GM18909 (cell line): ENCODE measurements at regions not wholly inside any gene's neighbourhood (a gene's known extent, or its start where the extent isn't known, plus 50 kb on each side); places are given as distances from the start of the nearest gene placed in this dataset.

ENCODE experiments used
- ATAC-seq: cut with Tn5 transposase; IDR thresholded peaks from one replicate; pipeline ENCODE4 v1.9.1; 2021; ENCODE audit warnings: mild to moderate bottlenecking; ENCODE audit not compliant: unreplicated experiment, poor library complexity

DNA sequence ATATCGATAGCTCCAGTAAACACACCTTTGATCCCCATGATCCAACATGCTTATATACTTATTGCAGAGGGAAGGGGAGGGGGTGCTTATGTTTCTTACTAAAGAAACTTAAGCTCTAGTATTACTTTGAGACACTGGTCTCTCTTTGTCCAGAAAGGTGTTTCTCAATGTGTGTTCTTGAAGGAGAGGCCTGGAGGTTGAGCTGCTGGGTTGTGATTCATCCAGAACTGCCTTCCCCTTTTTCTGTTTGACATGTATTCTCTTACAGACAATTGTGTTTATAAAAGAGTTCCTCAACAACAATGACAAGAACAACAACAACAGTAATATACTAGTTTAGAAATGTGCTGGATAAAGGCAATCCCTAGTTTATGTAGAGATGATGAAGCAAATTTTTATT, 516.0 kb upstream of the FAM98A start:
- ATAC-seq, result no peak

DNA sequence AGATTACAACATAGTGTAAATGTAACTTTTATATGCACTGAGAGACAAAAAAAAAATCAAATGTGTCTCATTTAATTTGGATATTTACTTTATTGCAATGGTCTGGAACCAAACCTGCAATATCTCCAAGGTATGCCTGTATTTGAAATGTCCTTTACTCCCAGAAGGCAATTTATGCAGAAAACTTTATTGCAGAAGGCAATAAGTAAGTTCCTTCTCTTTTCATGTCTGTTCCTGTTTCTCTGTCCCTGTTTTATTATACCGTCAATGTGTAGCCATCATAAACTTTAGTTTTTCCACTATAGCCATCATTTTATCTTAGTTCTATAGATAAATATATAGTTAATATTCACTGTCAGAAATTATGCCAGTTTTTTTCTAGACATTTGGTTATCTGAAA, 513.1 kb upstream of the FAM98A start:
- ATAC-seq, result no peak

DNA sequence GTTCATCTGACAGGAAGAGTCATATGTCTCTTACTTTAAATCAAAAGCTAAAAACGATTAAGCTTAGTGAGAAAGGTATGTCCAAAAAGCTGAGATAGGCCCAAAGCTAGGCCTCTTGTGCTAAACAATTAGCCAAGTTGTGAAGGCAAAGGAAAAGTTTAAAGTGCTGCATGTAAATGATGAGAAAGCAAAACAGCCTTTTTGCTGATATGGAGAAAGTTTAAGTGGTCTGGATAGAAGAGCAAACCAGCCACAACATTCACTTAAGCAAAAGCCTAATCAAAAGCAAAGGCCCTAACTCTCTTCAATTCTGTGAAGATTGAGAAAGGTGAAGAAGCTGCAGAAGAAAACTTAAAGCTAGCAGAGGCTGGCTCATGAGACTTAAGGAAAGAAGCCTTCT, 511.3 kb upstream of the FAM98A start:
- no peak for ATAC-seq

DNA sequence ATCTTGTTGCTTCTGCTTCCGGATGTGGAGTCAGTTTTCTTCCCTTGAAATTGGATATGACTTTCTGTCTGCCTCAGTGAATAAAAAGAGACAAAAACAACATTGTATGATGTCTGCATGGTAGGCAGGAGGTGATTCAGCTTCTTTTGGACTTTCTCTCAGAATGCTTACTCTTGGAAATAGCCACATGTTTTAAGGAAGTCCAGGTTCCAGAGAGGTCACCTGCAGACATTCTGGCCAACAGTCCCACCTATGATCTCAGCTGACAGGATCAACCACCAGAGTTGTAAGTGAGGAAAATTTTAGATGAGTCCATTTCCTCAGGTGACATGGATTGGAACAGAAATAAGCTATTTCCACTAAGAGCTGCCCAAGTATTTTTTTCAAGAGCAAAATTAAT, 508.7 kb upstream of the FAM98A start:
- no peak for ATAC-seq

DNA sequence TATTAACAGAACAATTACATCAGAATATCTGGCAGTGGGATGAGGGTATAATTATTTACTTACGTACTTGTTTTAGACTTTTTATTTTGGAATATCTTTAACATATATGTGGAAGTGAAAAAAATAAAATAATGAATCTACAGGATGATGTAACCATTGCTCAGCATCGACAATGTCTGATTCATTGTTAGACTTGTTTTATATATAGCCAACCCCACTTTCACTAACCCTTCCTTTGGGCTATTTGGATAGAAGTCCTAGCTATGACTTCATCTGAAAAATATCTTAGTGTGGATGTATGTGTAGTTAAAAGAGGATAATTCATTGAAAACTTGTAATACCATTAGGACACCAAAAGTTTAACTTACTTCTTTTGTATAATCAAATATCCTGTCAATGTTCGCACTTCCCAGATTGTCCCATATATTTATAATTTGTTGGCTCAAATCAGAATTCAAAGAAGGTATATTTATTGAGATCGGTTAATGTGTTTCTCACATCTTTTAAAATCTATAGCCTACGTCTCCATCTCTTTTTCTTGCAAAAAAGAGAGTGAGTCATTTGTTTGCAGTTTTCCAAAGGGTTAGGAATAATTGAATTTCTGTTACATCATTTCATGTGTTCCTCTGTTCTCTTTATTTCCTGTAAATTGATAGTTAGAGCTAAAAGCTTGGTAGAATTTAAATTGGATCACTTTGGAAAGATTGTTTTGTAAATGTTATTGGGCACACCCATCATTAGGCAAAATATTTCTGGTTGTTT, 506.1 kb upstream of the FAM98A start:
- ATAC-seq, result no peak

DNA sequence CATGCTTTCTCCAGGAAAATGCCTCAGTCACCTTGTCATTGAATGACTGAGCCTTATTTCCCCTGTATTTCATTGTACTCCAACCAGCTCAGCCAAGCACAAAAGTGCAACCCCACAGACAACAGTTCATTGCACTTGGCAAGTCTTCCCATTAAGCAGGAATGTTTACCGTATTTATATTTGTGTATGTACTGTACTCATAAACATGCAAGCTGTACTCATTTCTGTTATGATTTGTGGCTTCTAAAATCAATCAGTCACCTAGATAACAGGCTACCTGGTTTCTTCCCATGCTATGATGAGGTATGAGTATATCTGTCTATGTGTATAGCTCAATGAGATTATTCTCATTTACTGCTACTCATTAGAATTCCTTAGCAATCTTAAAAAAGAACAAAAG, 505.5 kb upstream of the FAM98A start:
- ATAC-seq, result no peak

DNA sequence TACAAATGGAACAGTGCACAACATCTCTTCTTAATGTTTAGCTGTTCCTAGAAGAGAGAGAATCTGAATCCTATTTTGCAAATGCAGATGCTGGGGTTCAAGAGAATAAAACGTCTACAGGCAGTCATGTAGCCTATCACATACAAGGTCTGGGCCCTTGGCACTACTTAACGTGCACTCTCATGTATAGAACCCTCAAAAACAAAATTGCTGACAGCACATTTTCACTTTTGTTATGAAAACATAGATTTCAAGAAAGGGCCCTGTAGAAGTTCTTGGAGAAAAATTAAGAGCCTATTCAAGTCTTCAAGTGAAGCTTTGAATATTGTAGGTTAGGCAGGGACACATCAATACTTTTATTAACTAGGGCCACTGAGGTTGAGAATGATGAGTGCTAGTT, 504.3 kb upstream of the FAM98A start:
- no peak for ATAC-seq

DNA sequence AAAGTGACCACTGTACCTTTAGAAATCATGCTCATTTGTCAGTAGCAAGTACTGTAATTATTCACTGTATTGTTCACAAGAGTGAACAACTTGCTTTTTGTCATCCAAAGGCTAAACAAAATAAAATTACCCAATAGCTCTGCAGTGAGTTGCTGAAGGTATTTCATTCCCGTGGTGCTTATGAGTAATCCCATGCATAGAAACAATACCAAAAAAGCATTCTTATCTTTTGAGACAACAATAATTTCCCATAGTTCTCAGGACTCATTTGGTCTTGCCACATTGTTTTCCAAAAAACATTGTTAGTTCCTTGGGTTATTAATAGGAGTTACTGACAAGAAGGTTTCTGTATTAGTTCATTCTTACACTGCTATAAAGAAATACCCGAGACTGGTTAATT, 503.2 kb upstream of the FAM98A start:
- no peak for ATAC-seq

DNA sequence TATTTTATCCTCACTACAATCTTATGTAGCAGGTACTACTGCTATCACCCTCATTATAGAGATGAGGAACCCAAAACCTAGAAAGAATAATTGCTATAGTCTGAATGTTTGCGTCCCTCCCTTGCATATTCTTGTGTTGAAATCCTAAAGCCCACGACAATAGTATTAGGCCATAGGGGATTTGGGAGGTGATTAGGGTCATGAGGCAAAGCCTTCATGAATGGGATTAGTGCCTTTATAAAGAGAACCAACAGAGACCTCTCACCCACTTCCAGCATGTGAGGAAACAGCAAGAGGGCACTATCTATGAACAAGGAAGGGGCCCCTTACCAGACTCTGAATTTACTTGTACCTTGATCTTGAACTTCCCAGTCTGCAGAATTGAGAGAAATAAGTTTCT, 500.3 kb upstream of the FAM98A start:
- ATAC-seq, result no peak

DNA sequence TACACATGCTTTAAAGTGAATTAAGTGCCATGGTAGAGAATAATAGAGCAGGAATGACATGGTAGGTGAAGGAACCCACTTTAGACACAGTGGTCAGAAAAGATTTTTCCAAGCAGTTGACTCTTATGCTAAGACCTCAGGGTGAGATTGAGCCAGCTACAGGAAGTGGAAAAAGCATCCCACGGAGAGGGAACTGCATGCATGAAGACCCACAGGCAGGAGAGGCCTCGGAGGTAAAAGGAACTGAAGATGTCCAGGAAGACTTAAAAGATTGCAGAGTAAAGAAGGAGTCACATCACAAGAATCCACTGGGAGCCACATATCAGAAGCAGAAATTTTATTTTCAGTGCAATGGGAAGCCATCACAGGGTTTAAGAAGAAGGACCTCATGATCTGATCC, 499.2 kb upstream of the FAM98A start:
- ATAC-seq, result no peak

DNA sequence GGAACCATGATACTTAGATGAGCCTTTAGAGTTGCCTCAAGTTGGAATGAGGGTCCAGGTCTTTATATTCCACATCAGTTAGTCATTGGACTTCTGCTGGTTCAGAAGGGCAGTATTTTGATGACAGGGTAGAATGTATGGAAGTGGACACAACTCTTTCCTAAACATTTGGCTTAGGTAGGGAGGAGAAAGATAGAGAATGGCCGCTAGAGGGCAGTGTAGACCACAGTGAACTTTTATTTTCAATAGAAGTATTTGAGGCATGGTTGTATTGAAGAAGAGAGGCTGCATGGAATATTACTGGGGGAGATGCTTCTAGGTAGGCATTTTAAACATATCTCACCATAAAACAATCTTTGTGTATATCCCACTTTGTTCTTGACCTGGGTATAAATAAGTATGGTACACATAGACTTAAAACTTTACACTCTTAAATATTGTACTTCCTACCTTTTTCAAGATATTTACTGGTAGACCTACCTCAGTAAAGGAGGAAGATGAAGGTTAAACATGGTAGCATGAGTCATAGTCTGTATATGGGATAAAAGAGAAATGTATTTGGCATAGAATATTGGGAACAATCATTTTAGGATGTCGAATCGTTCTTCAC, 497.6 kb upstream of the FAM98A start:
- ATAC-seq, result peak; percentile 75

DNA sequence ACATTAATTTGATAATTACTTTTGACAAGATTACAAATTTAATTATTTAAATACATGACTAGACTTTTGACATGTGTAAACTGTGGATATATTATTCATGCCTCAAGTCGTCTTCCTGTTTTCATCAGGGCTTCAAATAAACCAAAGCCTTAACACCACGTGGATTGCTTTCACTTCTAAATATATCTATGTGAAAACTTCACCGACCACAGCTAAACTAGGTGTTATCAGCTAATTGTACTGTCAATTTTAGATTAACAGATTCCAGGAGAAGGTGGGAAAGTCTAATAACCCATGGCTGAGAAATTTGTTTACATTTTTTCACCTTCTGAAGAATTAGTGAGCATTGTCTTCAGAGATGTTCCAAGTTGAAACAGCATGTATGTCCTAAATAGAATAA, 494.7 kb upstream of the FAM98A start:
- ATAC-seq, result peak; percentile 76

DNA sequence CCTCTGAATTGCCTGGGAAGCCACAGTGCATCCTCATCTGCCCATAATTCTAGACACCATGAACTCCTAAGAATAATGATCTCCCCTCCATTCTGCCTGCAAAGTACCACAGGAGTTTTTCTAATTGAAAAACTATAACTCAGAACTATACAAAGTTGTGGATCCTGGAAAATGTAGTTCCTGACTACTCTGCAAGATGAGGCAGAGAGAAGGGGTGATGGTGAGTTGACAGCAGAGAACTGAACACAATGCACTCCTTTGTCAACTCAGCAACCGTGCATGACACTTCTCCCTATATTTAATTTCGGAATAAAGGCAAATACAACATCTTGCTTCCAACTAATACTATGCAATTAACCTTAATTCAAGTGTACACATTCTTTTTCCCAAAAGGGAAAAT, 471.1 kb upstream of the FAM98A start:
- no peak for ATAC-seq

DNA sequence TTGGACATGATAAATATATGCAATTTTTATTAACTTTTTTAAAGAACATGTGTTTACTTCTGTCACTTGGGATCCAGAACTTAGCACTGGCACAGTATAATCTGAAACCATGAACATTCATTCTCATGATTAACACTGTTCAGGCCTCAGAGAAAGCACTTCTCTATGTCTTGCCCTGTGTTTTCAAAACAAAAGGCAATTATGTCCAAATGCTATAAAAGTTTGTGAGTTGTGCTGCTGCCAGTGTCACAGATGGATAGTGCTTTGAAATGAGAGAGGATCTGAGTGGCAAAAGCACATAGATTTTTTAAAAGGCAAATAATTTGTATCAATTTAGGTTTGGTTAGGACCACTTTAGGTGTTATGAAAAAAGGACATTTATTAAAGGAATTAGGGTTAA, 470.5 kb upstream of the FAM98A start:
- ATAC-seq, result no peak

DNA sequence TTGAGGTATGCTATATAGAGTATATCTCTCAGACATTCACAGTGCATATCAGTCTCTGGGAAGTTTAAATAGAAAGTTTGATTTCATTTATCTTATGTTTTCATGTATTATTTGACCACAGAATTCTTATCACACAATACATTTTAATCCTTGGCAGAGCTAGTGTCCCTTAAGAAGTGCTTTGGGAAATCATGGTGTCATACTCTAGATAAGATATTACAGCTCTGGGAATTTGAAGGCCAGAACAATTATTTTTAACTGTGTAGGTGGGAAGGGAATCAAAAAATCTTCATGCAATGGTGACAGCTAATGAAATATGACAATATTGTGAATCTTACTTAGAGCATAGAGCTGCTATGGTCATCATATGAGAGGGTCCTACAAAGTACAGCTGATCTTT, 451.3 kb upstream of the FAM98A start:
- no peak for ATAC-seq

DNA sequence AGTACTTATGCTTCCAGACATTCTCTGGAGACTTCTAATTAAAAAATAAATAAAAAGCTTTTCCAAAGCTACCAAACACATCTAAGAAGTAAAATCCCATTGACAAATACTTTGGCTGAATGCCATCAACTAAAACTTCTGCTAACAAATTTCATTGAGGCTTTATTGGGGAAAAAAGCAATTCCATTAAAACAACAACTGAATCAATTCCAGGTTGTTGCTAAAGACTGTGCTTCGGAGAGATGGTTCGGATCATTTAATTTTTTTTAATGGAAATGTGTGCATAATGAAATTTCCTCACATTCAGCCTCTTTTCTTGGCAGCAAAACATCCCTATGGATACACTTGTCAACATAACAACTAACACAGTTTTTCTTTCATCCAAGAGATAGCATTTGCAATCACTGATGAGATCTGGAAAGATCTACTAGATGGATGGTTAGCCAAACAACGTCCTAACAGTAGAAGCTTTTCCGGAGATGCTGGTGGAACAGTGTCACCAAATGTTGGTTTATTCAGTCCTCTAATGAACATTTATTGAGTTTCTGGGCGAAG, 446.1 kb upstream of the FAM98A start:
- ATAC-seq, result no peak

DNA sequence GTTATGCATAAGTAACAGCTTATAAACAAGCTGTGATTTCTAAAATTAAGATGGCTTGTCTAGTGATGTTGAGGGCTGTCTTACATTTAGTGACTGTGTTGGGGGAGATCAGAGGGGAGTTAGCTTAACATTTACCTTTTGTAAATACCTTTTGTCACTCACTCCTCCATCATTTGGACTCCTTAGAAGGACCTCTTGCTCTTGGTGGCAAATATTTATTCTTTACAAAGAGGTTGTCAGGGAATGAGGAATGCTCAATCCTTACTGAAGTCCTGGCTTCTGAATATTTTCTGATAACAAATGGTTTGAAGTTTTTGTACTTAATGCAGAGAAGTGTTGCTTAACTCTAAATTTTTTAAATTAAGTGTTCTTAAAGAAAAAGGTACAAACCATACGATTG, 438.8 kb upstream of the FAM98A start:
- ATAC-seq, result no peak

DNA sequence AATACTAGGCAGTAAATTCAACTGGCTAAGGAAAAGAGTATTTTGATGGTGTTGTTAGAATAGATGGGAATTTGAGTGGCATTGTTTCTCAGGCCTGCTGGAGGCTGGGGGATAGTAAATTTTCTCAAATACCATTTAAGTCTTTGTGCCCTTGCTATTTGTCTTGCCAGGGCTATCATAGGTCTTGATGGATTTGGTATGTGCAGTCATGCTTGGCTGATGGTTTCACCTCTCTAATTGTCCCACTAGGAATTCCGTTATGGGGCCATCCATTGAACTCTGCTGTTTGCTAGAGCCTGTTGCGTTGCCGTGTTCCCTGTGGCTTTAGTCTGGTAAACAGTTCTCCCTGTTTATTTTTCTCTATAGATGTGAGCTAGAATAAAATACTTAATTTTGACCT, 438.1 kb upstream of the FAM98A start:
- no peak for ATAC-seq

DNA sequence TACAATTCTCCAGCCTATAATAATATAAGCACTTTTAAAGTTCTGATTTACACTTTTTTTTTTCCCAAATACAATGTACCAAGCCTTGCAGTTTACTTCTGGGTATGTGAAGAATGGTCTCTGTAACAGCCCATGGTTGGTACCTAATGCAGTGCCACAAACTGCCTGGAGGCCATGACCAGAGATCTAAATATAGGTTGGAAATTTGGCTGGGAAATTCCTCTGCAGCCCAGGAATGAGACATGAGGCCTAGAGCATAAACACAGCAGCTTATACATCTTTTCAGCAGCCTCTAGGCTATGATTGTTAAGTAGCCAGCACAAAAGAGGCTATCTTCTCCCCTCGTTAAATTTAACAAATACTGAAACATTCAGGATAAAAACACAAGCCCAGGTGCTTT, 432.0 kb upstream of the FAM98A start:
- no peak for ATAC-seq

DNA sequence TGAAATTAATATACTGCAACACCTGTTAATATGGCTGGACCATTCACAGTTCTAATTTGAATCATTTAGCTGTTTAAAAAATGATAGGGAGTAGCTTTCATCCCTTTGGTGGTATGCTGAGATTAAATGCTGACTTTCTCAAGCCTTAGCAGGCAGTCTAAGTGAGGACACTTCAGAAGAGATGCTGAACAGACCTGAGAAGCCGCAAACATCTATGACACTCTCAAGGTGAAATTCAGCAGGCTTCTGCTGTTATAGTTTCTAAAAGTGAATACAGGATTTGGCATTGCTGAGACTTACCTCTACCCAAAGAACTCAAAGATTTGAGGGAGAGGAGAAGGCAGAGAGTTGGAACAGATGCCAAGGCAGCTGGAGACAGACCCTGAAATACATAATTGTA, 431.2 kb upstream of the FAM98A start:
- no peak for ATAC-seq

DNA sequence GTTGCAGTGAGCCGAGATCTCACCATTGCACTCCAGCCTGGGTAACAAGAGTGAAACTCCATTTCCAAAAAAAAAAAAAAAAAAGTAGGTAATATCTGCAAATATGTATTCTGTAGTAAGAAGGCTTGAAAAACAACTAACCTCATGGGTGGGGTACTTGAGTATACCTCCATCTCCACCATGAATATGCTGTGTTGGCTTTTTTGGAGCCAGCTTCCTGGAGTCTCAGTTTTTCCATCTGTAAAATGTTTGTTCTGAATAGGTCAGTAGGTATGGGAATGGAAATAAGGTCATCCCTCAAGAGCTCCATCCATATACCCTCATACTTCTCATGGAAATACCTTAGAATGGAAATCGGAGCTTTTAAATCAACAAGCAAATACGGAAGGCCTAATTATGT, 430.0 kb upstream of the FAM98A start:
- ATAC-seq, result no peak

DNA sequence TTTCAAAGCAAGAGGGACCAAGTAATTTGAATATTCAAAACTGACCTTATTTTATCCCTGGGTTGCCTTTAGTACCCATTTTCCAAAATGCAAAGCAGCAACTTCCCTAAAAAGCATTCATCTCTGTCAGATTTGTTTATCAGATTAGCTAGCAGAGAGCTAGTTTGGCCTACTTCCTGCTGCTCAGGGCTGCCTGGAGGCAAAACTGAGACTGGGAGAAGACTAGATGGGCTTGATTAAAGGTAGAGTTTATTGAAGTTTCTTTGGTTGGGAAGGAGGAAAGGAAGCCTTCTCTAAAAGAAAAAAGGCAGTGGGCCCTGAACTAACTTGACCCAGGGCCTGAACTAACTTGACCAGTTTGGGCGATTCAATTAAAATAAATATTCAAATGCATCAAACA, 426.1 kb upstream of the FAM98A start:
- ATAC-seq, result no peak
